PC-9 (cell line): ENCODE measurements at regions not wholly inside any gene's neighbourhood (a gene's known extent, or its start where the extent isn't known, plus 50 kb on each side); places are given as distances from the start of the nearest gene placed in this dataset.

Source experiments
- BruUV-seq: library from RNA; stranded (reverse); fragments of 400-500 nt; replicated peaks from 2 replicates; lab custom pipeline; 2021; lab: Mats Ljungman, UMichigan
- CTCF ChIA-PET: fragments of 300-600 bp; sonication (Branson Sonifier 250); formaldehyde crosslinking; loops from one replicate; lab custom pipeline; 2022; ENCODE audit warnings: antibody characterized with exemption; lab: Charles Lee
- POLR2A ChIA-PET: fragments of 300-600 bp; sonication (Branson Sonifier 250); formaldehyde crosslinking; loops from one replicate; lab custom pipeline; 2022; ENCODE audit warnings: antibody characterized with exemption; ENCODE audit not compliant: unreplicated experiment; lab: Charles Lee
- DNase-seq, 2 experiments: peaks; one replicate each; pipeline versions ENCODE4 v3.0.0 to v3.0.0-alpha.2; 2015 to 2022; ENCODE audit warnings: mixed read lengths in 1 of 2
- H2AFZ ChIP-seq: fragments of 200-600 bp; sonication (generic); 2 replicates; pipeline ENCODE4 v1.8.1; 2017; ENCODE audit warnings: antibody characterized with exemption
- H3F3A ChIP-seq: fragments of 200-600 bp; sonication (generic); 2 replicates; pipeline ENCODE4 v1.8.1; 2017; ENCODE audit warnings: antibody characterized with exemption, mild to moderate bottlenecking, low read depth; ENCODE audit not compliant: insufficient read depth
- H3K27ac ChIP-seq: fragments of 200-600 bp; sonication (generic); 2 replicates; pipeline ENCODE4 v1.6.1; 2016; ENCODE audit warnings: mixed run types
- H3K27me3 ChIP-seq: fragments of 200-600 bp; sonication (generic); 2 replicates; pipeline ENCODE4 v1.6.1; 2016; ENCODE audit warnings: low read depth, mixed run types; ENCODE audit not compliant: insufficient read depth
- H3K36me3 ChIP-seq: fragments of 200-600 bp; sonication (generic); 2 replicates; pipeline ENCODE4 v1.6.1; 2016; ENCODE audit warnings: low read depth, mixed run types
- H3K4me1 ChIP-seq: fragments of 200-600 bp; sonication (generic); replicated peaks from 2 replicates; pipeline ENCODE4 v1.6.1; 2016; ENCODE audit warnings: mixed run types; ENCODE audit not compliant: insufficient read depth
- H3K4me2 ChIP-seq: fragments of 200-600 bp; sonication (generic); 2 replicates; pipeline ENCODE4 v1.6.1; 2017; ENCODE audit warnings: mixed run types
- H3K4me3 ChIP-seq: fragments of 200-600 bp; sonication (generic); 2 replicates; pipeline ENCODE4 v1.6.1; 2016; ENCODE audit warnings: mixed run types
- H3K79me2 ChIP-seq: fragments of 200-600 bp; sonication (generic); 2 replicates; pipeline ENCODE4 v1.6.1; 2017; ENCODE audit warnings: low read depth, mixed run types
- H3K9me2 ChIP-seq: fragments of 200-600 bp; sonication (generic); 2 replicates; pipeline ENCODE4 v1.8.1; 2017; ENCODE audit warnings: mild to moderate bottlenecking; ENCODE audit not compliant: insufficient read depth
- H3K9me3 ChIP-seq: fragments of 200-600 bp; sonication (generic); 2 replicates; pipeline ENCODE4 v1.8.1; 2016; ENCODE audit warnings: low read depth; ENCODE audit not compliant: insufficient read depth
- H4K20me1 ChIP-seq: fragments of 200-600 bp; sonication (generic); 2 replicates; pipeline ENCODE4 v1.8.1; 2017; ENCODE audit not compliant: insufficient read depth
- CTCF ChIP-seq: fragments of 200-600 bp; sonication (generic); conservative IDR thresholded peaks from 2 replicates; pipeline ENCODE4 v1.6.1; 2017; ENCODE audit warnings: mixed run types, antibody characterized with exemption, mild to moderate bottlenecking, moderate library complexity
- EZH2 ChIP-seq: fragments of 200-600 bp; sonication (generic); IDR thresholded peaks from 2 replicates; pipeline ENCODE4 v1.8.0; 2017; ENCODE audit warnings: antibody characterized with exemption, low read depth
- intact Hi-C: fragments of 100-400 bp; cut with micrococcal nuclease; formaldehyde crosslinking; loops from one replicate; pipeline ENCODE4 v1.10.0; 2022; ENCODE audit not compliant: unreplicated experiment

- Histone ChIP-seq H3K79me2 (no peaks in the 10 kb centered on the region), H4K20me1 (no peaks in the 10 kb centered on the region), H2AFZ (no peak overlapping the region), H3K9me2 (no peaks in the 10 kb centered on the region), H3K4me1 (no peaks in the 10 kb centered on the region), H3F3A (no peaks in the 10 kb centered on the region), H3K4me3 (no peak overlapping the region), H3K27ac (no peak overlapping the region), H3K27me3 (no peaks in the 10 kb centered on the region), H3K4me2 (no peak overlapping the region), H3K36me3 (no peaks in the 10 kb centered on the region), H3K9me3 (0 out of 2 replicates have a peak, but pooled peaks cover 3% of the 10 kb centered on the region)
- TF ChIP-seq EZH2 (no peak), CTCF (no peak)
- ChIA-PET CTCF (no interaction called here), POLR2A (no interaction called here)
- no peak for DNase-seq
- intact Hi-C loops = no loop called here
- no TSS peak for BruUV-seq
These were observed 90.2 kb upstream of the CTSC start for GRCh38 chr11:88427719-88428118.

GRCh38 chr11:88424881-88425280 is 87.3 kb upstream of the CTSC start:
- no peak overlapping the region for H2AFZ ChIP-seq
- no TSS peak for BruUV-seq
- ChIA-PET CTCF (no interaction called here), POLR2A (no interaction called here)
- H3K79me2 ChIP-seq = no peaks in the 10 kb centered on the region
- 0 out of 2 replicates have a peak, but pooled peaks cover 3% of the 10 kb centered on the region for H3K9me3 ChIP-seq
- no peaks in the 10 kb centered on the region for H3K36me3 ChIP-seq
- peaks cover 23% of the 10 kb centered on the region for H3K4me1 ChIP-seq
- no peaks in the 10 kb centered on the region for H4K20me1 ChIP-seq
- no peak overlapping the region for H3K27ac ChIP-seq
- no peak for TF ChIP-seq EZH2
- TF ChIP-seq CTCF = no peak
- H3F3A ChIP-seq = no peaks in the 10 kb centered on the region
- DNase-seq = no peak
- H3K9me2 ChIP-seq = no peaks in the 10 kb centered on the region
- intact Hi-C loops = loop anchor here (5.0 kb wide), 1 partner anchor 112 kb away; no protein-coding TSS in a partner anchor
- H3K4me2 ChIP-seq = no peak overlapping the region
- no peaks in the 10 kb centered on the region for H3K27me3 ChIP-seq
- H3K4me3 ChIP-seq = no peak overlapping the region

- TF ChIP-seq CTCF (no peak), EZH2 (no peak)
- Histone ChIP-seq H2AFZ (no peak overlapping the region), H3K9me2 (no peaks in the 10 kb centered on the region), H3K27ac (peak overlapping the region; percentile 10; the same call in 1 of the 2 replicates), H4K20me1 (no peaks in the 10 kb centered on the region), H3K27me3 (no peaks in the 10 kb centered on the region), H3K4me3 (no peak overlapping the region), H3K9me3 (0 out of 2 replicates have a peak, but pooled peaks cover 3% of the 10 kb centered on the region), H3K36me3 (no peaks in the 10 kb centered on the region), H3K4me1 (peaks cover 45% of the 10 kb centered on the region), H3K79me2 (no peaks in the 10 kb centered on the region), H3F3A (peaks cover 15% of the 10 kb centered on the region), H3K4me2 (peak overlapping the region; percentile 46; the same call in 1 of the 2 replicates)
- DNase-seq = peak; percentile 10 to 64
- POLR2A ChIA-PET = no interaction called here
- no TSS peak for BruUV-seq
- CTCF ChIA-PET = no interaction called here
- intact Hi-C loops = loop anchor here (2.0 to 5.0 kb wide), 2 partner anchors 37 to 116 kb away; no protein-coding TSS in a partner anchor
These were observed 84.0 kb upstream of the CTSC start for GRCh38 chr11:88421530-88421929.
